AG04449 (cell line): ENCODE measurements at regions not wholly inside any gene's neighbourhood (a gene's known extent, or its start where the extent isn't known, plus 50 kb on each side); places are given as distances from the start of the nearest gene placed in this dataset.

ENCODE experiments used
- CTCF ChIA-PET: fragments of 350-600 bp; formaldehyde crosslinking; extraction: SDS; loops from one replicate; lab custom pipeline; 2021; ENCODE audit warnings: antibody characterized with exemption; lab: Yijun Ruan, JAX
- POLR2A ChIA-PET: fragments of 400-600, 350-600 bp; formaldehyde crosslinking; extraction: SDS; loops from one replicate; lab custom pipeline; 2020; ENCODE audit warnings: antibody characterized with exemption, inconsistent platforms; lab: Yijun Ruan, JAX
- DNase-seq: peaks from one replicate; pipeline ENCODE4 v3.0.0-alpha.2; 2010; ENCODE audit warnings: low read depth, low spot score
- H3K4me3 ChIP-seq: 2 replicates; pipeline ENCODE4 v1.5.1; 2011; ENCODE audit warnings: low read depth, mild to moderate bottlenecking, control low read depth, low read length
- CTCF ChIP-seq: IDR thresholded peaks from one replicate; pipeline ENCODE4 v1.5.1; 2011; ENCODE audit warnings: mild to moderate bottlenecking, moderate library complexity, low read length, control low read depth, inconsistent platforms; ENCODE audit not compliant: insufficient read depth; ENCODE audit errors: missing control alignments

GRCh38 chr3:166114448-166114847, 277.2 kb upstream of the BCHE start:
- CTCF ChIA-PET: no interaction called here
- no peak for TF ChIP-seq CTCF
- POLR2A ChIA-PET: no interaction called here
- H3K4me3 ChIP-seq: no peak overlapping the region
- DNase-seq: no peak

GRCh38 chr3:166111562-166111961, 274.3 kb upstream of the BCHE start:
- POLR2A ChIA-PET: no interaction called here
- DNase-seq: no peak
- no peak overlapping the region for H3K4me3 ChIP-seq
- CTCF ChIA-PET: no interaction called here
- TF ChIP-seq CTCF: no peak

DNA sequence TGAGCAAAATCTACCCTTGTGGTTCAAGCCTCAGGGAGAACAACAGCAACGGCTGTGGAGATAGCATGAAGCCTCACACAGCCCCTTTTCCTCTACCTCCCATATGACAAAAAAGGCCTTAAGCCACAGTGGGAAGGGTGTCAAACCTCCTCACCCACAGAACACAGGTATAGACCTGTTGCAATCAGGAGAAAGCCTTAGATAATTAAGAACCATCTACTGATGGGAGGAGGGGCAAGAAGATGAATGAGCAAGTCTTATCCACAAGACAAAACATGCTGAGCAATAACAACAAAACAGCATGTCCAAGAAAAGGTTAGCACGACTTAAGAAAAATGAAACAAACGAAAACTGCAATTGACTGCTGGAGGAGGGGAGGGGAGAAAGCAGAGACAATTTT, 272.9 kb upstream of the BCHE start:
- no peak for DNase-seq
- ChIA-PET POLR2A (no interaction called here), CTCF (no interaction called here)
- no peak overlapping the region for H3K4me3 ChIP-seq
- TF ChIP-seq CTCF: no peak

DNA sequence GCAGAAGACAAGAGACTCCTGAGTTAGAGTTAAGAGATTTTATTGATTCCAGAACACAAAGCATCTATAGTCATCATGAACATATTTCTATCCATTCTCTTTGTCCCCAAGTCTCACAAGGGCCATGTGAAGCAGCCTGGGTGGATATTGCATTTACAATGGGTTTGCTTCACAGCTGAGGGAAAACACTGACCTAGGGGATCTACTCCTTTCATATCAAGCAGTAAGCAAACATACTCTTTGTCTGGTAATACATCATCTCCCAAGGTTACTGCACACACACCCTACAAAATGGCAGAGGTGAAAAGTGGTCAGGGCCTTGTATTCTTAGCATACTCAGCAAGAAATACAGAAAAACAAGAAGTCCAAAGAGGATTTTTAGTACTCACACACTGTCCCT, 267.7 kb upstream of the BCHE start:
- POLR2A ChIA-PET: no interaction called here
- H3K4me3 ChIP-seq: no peak overlapping the region
- CTCF ChIA-PET: no interaction called here
- no peak for TF ChIP-seq CTCF
- no peak for DNase-seq

GRCh38 chr3:166100730-166101129, 263.5 kb upstream of the BCHE start:
- TF ChIP-seq CTCF: no peak
- CTCF ChIA-PET: no interaction called here
- POLR2A ChIA-PET: no interaction called here
- no peak for DNase-seq
- H3K4me3 ChIP-seq: no peak overlapping the region

GRCh38 chr3:166089575-166089974, 252.4 kb upstream of the BCHE start:
- H3K4me3 ChIP-seq: no peak overlapping the region
- ChIA-PET CTCF (no interaction called here), POLR2A (no interaction called here)
- TF ChIP-seq CTCF: no peak
- DNase-seq: no peak
